ENCODE measurements at regions not wholly inside any gene's neighbourhood (a gene's known extent, or its start where the extent isn't known, plus 50 kb on each side); places are given as distances from the start of the nearest gene placed in this dataset.
A peak's percentile ranks its signal among the peaks of the same experiment; 100 is the strongest.

- ChIA-PET CTCF (interaction anchor here (0.7 to 1.1 kb wide), 2 partner anchors 11 to 169 kb away, joined by 3 to 5 read pairs; no protein-coding TSS in a partner anchor), POLR2A (no interaction called here)
- TF ChIP-seq PKNOX1 (IDR thresholded peaks at IDR 0.05) (no peak), SP1 (IDR thresholded peaks at IDR 0.05) (no peak), CTBP1 (IDR thresholded peaks at IDR 0.05; ENCODE audit: borderline replicate concordance) (no peak), L3MBTL2 (conservative IDR thresholded peaks at IDR 0.05) (no peak), HDGF (IDR thresholded peaks at IDR 0.05; ENCODE audit: borderline replicate concordance) (no peak), FOXM1 (IDR thresholded peaks at IDR 0.05; ENCODE audit: borderline replicate concordance) (no peak), SUZ12 (IDR thresholded peaks at IDR 0.05) (no peak), LEF1 (IDR thresholded peaks at IDR 0.05; ENCODE audit: borderline replicate concordance) (no peak)
- no peak for DNase-seq (ENCODE audit: extremely low spot score)
Observed at GRCh38 chr2:220890931-220891330, 681.2 kb downstream of the EPHA4 start.

GRCh38 chr2:220891405-220891804 is 680.7 kb downstream of the EPHA4 start:
- DNase-seq (ENCODE audit: extremely low spot score) = peak; percentile 60
- POLR2A ChIA-PET = no interaction called here
- TF ChIP-seq SP1 (IDR thresholded peaks at IDR 0.05) (no peak), FOXK2 (IDR thresholded peaks at IDR 0.05) (no peak), ARNT (IDR thresholded peaks at IDR 0.05) (no peak), NFRKB (IDR thresholded peaks at IDR 0.05) (no peak), ZNF384 (IDR thresholded peaks at IDR 0.05) (no peak), CTBP1 (IDR thresholded peaks at IDR 0.05; ENCODE audit: borderline replicate concordance) (no peak)
- CTCF ChIA-PET = interaction anchor here (1.1 kb wide), 1 partner anchor 10 kb away, joined by 3 read pairs; no protein-coding TSS in a partner anchor

- ChIA-PET CTCF (no interaction called here), POLR2A (no interaction called here)
- no peak for DNase-seq (ENCODE audit: extremely low spot score)
- no peak for TF ChIP-seq NFRKB (IDR thresholded peaks at IDR 0.05)
- TF ChIP-seq HDGF (IDR thresholded peaks at IDR 0.05; ENCODE audit: borderline replicate concordance) = no peak
- no peak for TF ChIP-seq FOXM1 (IDR thresholded peaks at IDR 0.05; ENCODE audit: borderline replicate concordance)
- TF ChIP-seq FOXK2 (IDR thresholded peaks at IDR 0.05) = no peak
- TF ChIP-seq BHLHE40 (IDR thresholded peaks at IDR 0.05; ENCODE audit: borderline replicate concordance) = no peak
- no peak for TF ChIP-seq L3MBTL2 (conservative IDR thresholded peaks at IDR 0.05)
- no peak for TF ChIP-seq PKNOX1 (IDR thresholded peaks at IDR 0.05)
- no peak for TF ChIP-seq ARNT (IDR thresholded peaks at IDR 0.05)
- no peak for TF ChIP-seq CTBP1 (IDR thresholded peaks at IDR 0.05; ENCODE audit: borderline replicate concordance)
- TF ChIP-seq LEF1 (IDR thresholded peaks at IDR 0.05; ENCODE audit: borderline replicate concordance) = no peak
- no peak for TF ChIP-seq SP1 (IDR thresholded peaks at IDR 0.05)
- TF ChIP-seq SUZ12 (IDR thresholded peaks at IDR 0.05) = no peak
- no peak for TF ChIP-seq ELF4 (IDR thresholded peaks at IDR 0.05)
- no peak for TF ChIP-seq TARDBP (IDR thresholded peaks at IDR 0.05)
- TF ChIP-seq ZNF384 (IDR thresholded peaks at IDR 0.05) = no peak
Observed at GRCh38 chr2:220892018-220892634, 680.0 kb downstream of the EPHA4 start.

GRCh38 chr2:220893411-220893810 is 678.7 kb downstream of the EPHA4 start:
- ChIA-PET CTCF (interaction anchor here (0.7 kb wide), 1 partner anchor 17 kb away, joined by 3 read pairs; no protein-coding TSS in a partner anchor), POLR2A (no interaction called here)
- peak; percentile 11 for DNase-seq (ENCODE audit: extremely low spot score)
- TF ChIP-seq BHLHE40 (IDR thresholded peaks at IDR 0.05; ENCODE audit: borderline replicate concordance) (no peak), PKNOX1 (IDR thresholded peaks at IDR 0.05) (peak; percentile 26; the same call in 1 of the 2 replicates)

- no peak for DNase-seq (ENCODE audit: extremely low spot score)
- CTCF ChIA-PET = interaction anchor here (0.7 kb wide), 1 partner anchor 478 kb away, joined by 3 read pairs; no protein-coding TSS in a partner anchor
Observed at GRCh38 chr2:220894069-220894468, 678.0 kb downstream of the EPHA4 start.

GRCh38 chr2:220899492-220899891 is 672.6 kb downstream of the EPHA4 start:
- TF ChIP-seq ARNT (IDR thresholded peaks at IDR 0.05) (no peak), CTBP1 (IDR thresholded peaks at IDR 0.05; ENCODE audit: borderline replicate concordance) (no peak), NFRKB (IDR thresholded peaks at IDR 0.05) (no peak), PKNOX1 (IDR thresholded peaks at IDR 0.05) (no peak), L3MBTL2 (conservative IDR thresholded peaks at IDR 0.05) (no peak), HDGF (IDR thresholded peaks at IDR 0.05; ENCODE audit: borderline replicate concordance) (no peak), FOXK2 (IDR thresholded peaks at IDR 0.05) (no peak), FOXM1 (IDR thresholded peaks at IDR 0.05; ENCODE audit: borderline replicate concordance) (no peak), LEF1 (IDR thresholded peaks at IDR 0.05; ENCODE audit: borderline replicate concordance) (no peak), ZNF384 (IDR thresholded peaks at IDR 0.05) (no peak), TARDBP (IDR thresholded peaks at IDR 0.05) (no peak), SP1 (IDR thresholded peaks at IDR 0.05) (no peak), ELF4 (IDR thresholded peaks at IDR 0.05) (no peak)
- POLR2A ChIA-PET = no interaction called here
- no peak for DNase-seq (ENCODE audit: extremely low spot score)
- CTCF ChIA-PET = no interaction called here

More at GRCh38 chr2:220894069-220894468, 678.0 kb downstream of the EPHA4 start:
- POLR2A ChIA-PET = no interaction called here
- no peak for TF ChIP-seq LEF1 (IDR thresholded peaks at IDR 0.05; ENCODE audit: borderline replicate concordance)
- TF ChIP-seq PKNOX1 (IDR thresholded peaks at IDR 0.05) = no peak
- no peak for TF ChIP-seq FOXK2 (IDR thresholded peaks at IDR 0.05)
- TF ChIP-seq SUZ12 (IDR thresholded peaks at IDR 0.05) = no peak
- no peak for TF ChIP-seq FOXA1 (IDR thresholded peaks at IDR 0.05)
- no peak for TF ChIP-seq CTBP1 (IDR thresholded peaks at IDR 0.05; ENCODE audit: borderline replicate concordance)

Measured in HEK293T (cell line).